ENCODE measurements at regions not wholly inside any gene's neighbourhood (a gene's known extent, or its start where the extent isn't known, plus 50 kb on each side); places are given as distances from the start of the nearest gene placed in this dataset.

DNA sequence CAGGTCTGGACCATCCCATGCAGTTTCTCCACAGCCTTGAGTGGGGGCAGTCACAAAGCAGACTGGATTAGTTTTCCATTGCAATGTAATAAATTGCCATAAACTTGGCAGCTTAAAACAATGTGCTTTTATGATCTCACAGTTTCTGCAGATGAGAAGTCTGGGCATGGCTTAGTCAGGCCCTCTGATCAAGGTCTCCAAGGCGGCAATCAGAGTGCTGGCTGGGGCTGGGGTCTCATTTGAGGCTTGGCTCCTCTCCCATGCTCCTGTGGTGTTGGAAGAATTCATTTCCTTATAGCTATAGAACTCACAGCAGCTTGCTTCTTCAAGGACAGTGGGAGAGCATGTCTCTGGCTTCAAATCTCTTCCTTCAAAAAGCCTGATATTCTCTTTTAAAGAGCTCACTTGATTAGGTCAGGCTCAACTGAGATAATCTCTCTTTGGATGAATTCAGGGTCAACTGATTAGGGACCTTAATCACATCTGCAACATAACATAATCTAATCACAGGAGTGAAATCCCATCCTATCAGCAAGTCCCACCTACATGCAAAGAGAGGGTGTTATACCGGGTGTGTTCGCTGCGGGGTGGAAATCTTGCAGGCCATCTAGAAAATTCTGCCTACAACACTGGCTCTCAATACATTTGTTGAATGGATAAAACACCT is 77.4 kb upstream of the SULF2 start:
- DNase-seq: no peak
- Mint-ChIP-seq H3K9me3 (ENCODE audit: unreplicated experiment) (no peaks in the 10 kb centered on the region), H3K36me3 (ENCODE audit: insufficient read depth, unreplicated experiment) (no peaks in the 10 kb centered on the region), H3K27me3 (ENCODE audit: insufficient read depth, unreplicated experiment) (peaks cover 25% of the 10 kb centered on the region), H3K27ac (ENCODE audit: unreplicated experiment) (no peak overlapping the region), H3K4me3 (ENCODE audit: unreplicated experiment) (no peak overlapping the region), H3K4me1 (ENCODE audit: low read depth, unreplicated experiment) (peaks cover 9% of the 10 kb centered on the region)
- TF ChIP-seq, protein P1, sequence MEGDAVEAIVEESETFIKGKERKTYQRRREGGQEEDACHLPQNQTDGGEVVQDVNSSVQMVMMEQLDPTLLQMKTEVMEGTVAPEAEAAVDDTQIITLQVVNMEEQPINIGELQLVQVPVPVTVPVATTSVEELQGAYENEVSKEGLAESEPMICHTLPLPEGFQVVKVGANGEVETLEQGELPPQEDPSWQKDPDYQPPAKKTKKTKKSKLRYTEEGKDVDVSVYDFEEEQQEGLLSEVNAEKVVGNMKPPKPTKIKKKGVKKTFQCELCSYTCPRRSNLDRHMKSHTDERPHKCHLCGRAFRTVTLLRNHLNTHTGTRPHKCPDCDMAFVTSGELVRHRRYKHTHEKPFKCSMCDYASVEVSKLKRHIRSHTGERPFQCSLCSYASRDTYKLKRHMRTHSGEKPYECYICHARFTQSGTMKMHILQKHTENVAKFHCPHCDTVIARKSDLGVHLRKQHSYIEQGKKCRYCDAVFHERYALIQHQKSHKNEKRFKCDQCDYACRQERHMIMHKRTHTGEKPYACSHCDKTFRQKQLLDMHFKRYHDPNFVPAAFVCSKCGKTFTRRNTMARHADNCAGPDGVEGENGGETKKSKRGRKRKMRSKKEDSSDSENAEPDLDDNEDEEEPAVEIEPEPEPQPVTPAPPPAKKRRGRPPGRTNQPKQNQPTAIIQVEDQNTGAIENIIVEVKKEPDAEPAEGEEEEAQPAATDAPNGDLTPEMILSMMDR (IDR thresholded peaks at IDR 0.05; ENCODE audit: insufficient read depth in 1 of 2, low read depth in 1 of 2, low read length in 1 of 2, severe bottlenecking in 1 of 2, unreplicated experiment in 1 of 2): no peak
- H3K4me1 ChIP-seq: peaks cover 4% of the 10 kb centered on the region; the same call in 1 of the 2 replicates
- H3K27me3 ChIP-seq (replicated peaks; ENCODE audit: control insufficient read depth, insufficient read depth, low read length): no peaks in the 10 kb centered on the region
- BruUV-seq (replicated peaks): no TSS peak
- ChIA-PET CTCF (interaction anchor here (0.6 to 1.3 kb wide), 3 partner anchors 76 to 758 kb away, joined by 3 read pairs; no protein-coding TSS in a partner anchor), POLR2A (no interaction called here)
- H3K36me3 ChIP-seq (ENCODE audit: control insufficient read depth, insufficient read depth, low read length): no peaks in the 10 kb centered on the region
- intact Hi-C loops (cut with micrococcal nuclease; ENCODE audit: unreplicated experiment): no loop called here
- no peak overlapping the region for H3K4me3 ChIP-seq (ENCODE audit: low read depth, low read length)
- H3K9me3 ChIP-seq: no peaks in the 10 kb centered on the region

DNA sequence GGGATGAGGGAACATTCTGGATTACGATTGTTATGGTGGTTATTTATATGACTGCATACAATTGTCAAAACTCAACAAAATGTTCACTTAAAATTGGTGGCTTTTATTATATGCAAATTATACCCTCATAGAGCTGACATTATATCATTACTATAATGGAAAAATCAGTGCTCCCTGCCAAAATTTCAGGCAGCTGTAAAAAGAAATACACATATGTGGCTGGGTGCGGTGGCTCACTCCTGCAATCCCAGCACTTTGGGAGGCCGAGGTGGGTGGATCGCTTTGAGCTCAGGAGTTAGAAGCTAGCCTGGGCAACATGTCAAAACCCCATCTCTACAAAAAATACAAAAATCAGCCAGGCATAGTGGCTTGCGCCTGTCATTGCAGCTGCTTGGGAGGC is 75.8 kb upstream of the SULF2 start:
- Mint-ChIP-seq H3K27me3 (ENCODE audit: insufficient read depth, unreplicated experiment) (peaks cover 21% of the 10 kb centered on the region), H3K36me3 (ENCODE audit: insufficient read depth, unreplicated experiment) (no peaks in the 10 kb centered on the region), H3K9me3 (ENCODE audit: unreplicated experiment) (peaks cover 5% of the 10 kb centered on the region), H3K27ac (ENCODE audit: unreplicated experiment) (no peak overlapping the region), H3K4me1 (ENCODE audit: low read depth, unreplicated experiment) (peaks cover 20% of the 10 kb centered on the region), H3K4me3 (ENCODE audit: unreplicated experiment) (no peak overlapping the region)
- intact Hi-C loops (cut with micrococcal nuclease; ENCODE audit: unreplicated experiment): no loop called here
- Histone ChIP-seq H3K4me3 (ENCODE audit: low read depth, low read length) (no peak overlapping the region), H3K9me3 (no peaks in the 10 kb centered on the region), H3K27me3 (replicated peaks; ENCODE audit: control insufficient read depth, insufficient read depth, low read length) (no peaks in the 10 kb centered on the region), H3K4me1 (peaks cover 13% of the 10 kb centered on the region), H3K36me3 (ENCODE audit: control insufficient read depth, insufficient read depth, low read length) (no peaks in the 10 kb centered on the region)
- CTCF ChIA-PET: no interaction called here
- TF ChIP-seq, protein P1 (IDR thresholded peaks at IDR 0.05; ENCODE audit: insufficient read depth in 1 of 2, low read depth in 1 of 2, low read length in 1 of 2, severe bottlenecking in 1 of 2, unreplicated experiment in 1 of 2): no peak
- BruUV-seq (replicated peaks): no TSS peak
- POLR2A ChIA-PET: no interaction called here
- DNase-seq: no peak

DNA sequence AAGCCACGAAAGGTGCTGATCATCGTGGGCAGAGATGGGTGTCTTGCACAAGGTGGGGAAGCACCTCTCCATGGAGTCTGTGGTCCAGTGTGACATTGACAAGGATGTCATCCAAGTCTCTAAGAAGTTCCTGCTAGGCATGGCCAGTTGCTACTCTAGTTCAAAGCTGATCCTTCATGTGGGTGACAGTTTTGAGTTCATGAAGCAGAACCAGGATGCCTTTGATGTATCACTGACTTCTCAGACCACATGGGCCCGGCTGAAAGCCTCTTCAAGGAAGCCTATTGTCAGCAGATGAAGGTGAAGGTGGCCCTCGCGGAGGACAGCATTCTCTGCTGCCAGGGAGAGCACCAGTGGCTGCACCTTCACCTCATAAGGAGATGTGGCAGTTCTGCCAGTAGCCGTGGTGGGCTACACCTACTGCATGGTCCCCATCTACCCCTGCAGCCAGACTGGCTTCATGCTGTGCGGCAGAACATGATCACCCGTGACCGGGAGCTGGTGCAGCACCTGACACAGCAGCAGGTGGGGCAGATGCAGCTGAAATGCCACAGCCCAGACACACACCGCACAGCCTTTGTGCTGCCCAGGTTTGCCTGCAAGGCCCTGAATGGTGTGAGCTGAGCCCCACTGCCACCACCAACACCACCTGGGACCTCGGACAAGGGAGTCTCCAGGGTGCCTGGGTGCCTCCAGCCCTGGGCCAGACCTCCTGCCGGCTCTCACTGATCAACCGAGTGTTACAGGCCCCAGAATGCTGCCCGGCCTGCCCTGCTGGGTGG is 75.0 kb upstream of the SULF2 start:
- ChIA-PET POLR2A (no interaction called here), CTCF (no interaction called here)
- intact Hi-C loops (cut with micrococcal nuclease; ENCODE audit: unreplicated experiment): no loop called here

More for the DNA sequence above, 75.0 kb upstream of the SULF2 start:
- no peak for DNase-seq
- peaks cover 13% of the 10 kb centered on the region for H3K4me1 ChIP-seq
- no peak overlapping the region for H3K27ac Mint-ChIP-seq (ENCODE audit: unreplicated experiment)
- no TSS peak for BruUV-seq (replicated peaks)
- H3K36me3 Mint-ChIP-seq (ENCODE audit: insufficient read depth, unreplicated experiment): no peaks in the 10 kb centered on the region
- peaks cover 15% of the 10 kb centered on the region for H3K27me3 Mint-ChIP-seq (ENCODE audit: insufficient read depth, unreplicated experiment)
- no peak overlapping the region for H3K4me3 ChIP-seq (ENCODE audit: low read depth, low read length)
- H3K9me3 ChIP-seq: no peaks in the 10 kb centered on the region
- H3K27me3 ChIP-seq (replicated peaks; ENCODE audit: control insufficient read depth, insufficient read depth, low read length): no peaks in the 10 kb centered on the region
- no peak overlapping the region for H3K4me3 Mint-ChIP-seq (ENCODE audit: unreplicated experiment)
- TF ChIP-seq, protein P1 (IDR thresholded peaks at IDR 0.05; ENCODE audit: insufficient read depth in 1 of 2, low read depth in 1 of 2, low read length in 1 of 2, severe bottlenecking in 1 of 2, unreplicated experiment in 1 of 2): no peak
- H3K4me1 Mint-ChIP-seq (ENCODE audit: low read depth, unreplicated experiment): peaks cover 20% of the 10 kb centered on the region
- H3K36me3 ChIP-seq (ENCODE audit: control insufficient read depth, insufficient read depth, low read length): no peaks in the 10 kb centered on the region
- H3K9me3 Mint-ChIP-seq (ENCODE audit: unreplicated experiment): peaks cover 6% of the 10 kb centered on the region

Data from Caco-2 (cell line).